Heart right ventricle (tissue), 16 donors: ENCODE measurements at regions not wholly inside any gene's neighbourhood (a gene's known extent, or its start where the extent isn't known, plus 50 kb on each side); places are given as distances from the start of the nearest gene placed in this dataset.

Experiments
- ATAC-seq, 8 donors: fragments of 200-7000 bp; cut with Tn5 transposase; one replicate each; pipeline ENCODE4 v1.9.1; 2020; ENCODE audit warnings: mild to moderate bottlenecking in 8 of 8, moderate library complexity in 8 of 8, moderate number of reproducible peaks in 1 of 8
- DNase-seq, 2 donors: peaks; one replicate each; pipeline ENCODE4 v3.0.0-alpha.2; 2020
- H3K27ac ChIP-seq, 10 donors: fragments of 200-600 bp; sonication (generic) in 2 of 10; one replicate each; pipeline versions ENCODE4 v1.5.0 to v1.8.0; 2020 to 2022; ENCODE audit warnings: mild to moderate bottlenecking in 3 of 10
- H3K27me3 ChIP-seq, 7 donors: fragments of 200-600 bp; one replicate each; pipeline ENCODE4 v1.8.0; 2021 to 2022; ENCODE audit warnings: mild to moderate bottlenecking in 2 of 7
- H3K36me3 ChIP-seq, 9 donors: fragments of 200-600 bp; sonication (generic) in 1 of 9; one replicate each; pipeline versions ENCODE4 v1.5.0 to v1.8.0; 2020 to 2022; ENCODE audit warnings: mild to moderate bottlenecking in 2 of 9
- H3K4me1 ChIP-seq, 9 donors: fragments of 200-600 bp; sonication (generic) in 1 of 9; one replicate each; pipeline versions ENCODE4 v1.5.0 to v1.8.0; 2020 to 2022; ENCODE audit warnings: mild to moderate bottlenecking in 4 of 9
- H3K4me3 ChIP-seq, 10 donors: fragments of 200-600 bp; sonication (generic) in 2 of 10; one replicate each; pipeline versions ENCODE4 v1.5.0 to v1.8.0; 2020 to 2022; ENCODE audit warnings: mild to moderate bottlenecking in 7 of 10, moderate library complexity in 2 of 10
- H3K9me3 ChIP-seq, 11 donors: fragments of 200-600 bp in 10 of 11; sonication (generic) in 2 of 11; one replicate each; pipeline versions ENCODE4 v1.5.0 to v1.8.0; 2013 to 2022; ENCODE audit warnings: mild to moderate bottlenecking in 2 of 11, control low read depth in 1 of 11, moderate library complexity in 1 of 11
- CTCF ChIP-seq, 9 donors: fragments of 200-600 bp; sonication (generic) in 2 of 9; IDR thresholded peaks; one replicate each; pipeline versions ENCODE4 v1.5.0 to v1.8.0; 2021 to 2022; ENCODE audit warnings: antibody characterized with exemption in 9 of 9, mild to moderate bottlenecking in 5 of 9, moderate library complexity in 1 of 9
- WGBS, 2 donors: extraction: QIAGEN DNeasy Blood & Tissue Kit; methylation state at CpG; one replicate each; pipeline ENCODE4 v1.1.7; 2013; ENCODE audit warnings: inconsistent platforms in 1 of 2; 5-methylcytosine and 5-hydroxymethylcytosine counted together
- intact Hi-C, 10 donors: fragments of 100-400 bp; cut with DNase I; formaldehyde crosslinking; loops; one replicate each; pipeline versions ENCODE4 v1.11.1 to v1.14.2; 2022
- donor health status: Arrhythmogenic right ventricular cardiomyopathy.
- donor health status: ischemic (EF 13 %, LVEDD 7.1; RV severe dilation, severe dysfunction).
- donor health status: healthy with polysubstance abuse.
- donor health status: DM: no; HTN: yes; CAD: no.
- donor health status: DM: no; HTN: no; CAD: no.
- donor health status: ischemic (EF 25% LVEDD 6.9; RV normal size, moderate dysfunction).
- donor health status: ischemic (EF 25% LVEDD 5.7; RV mildly dilated, moderate dysfunction).
- donor health status: healthy.
- donor health status: DM: yes; HTN: yes; CAD: no.
- donor health status: Ischemic cardiomyopathy.
- donor health status: ischemic (EF 35%, LVEDD 5.7; RV mildly dilated, moderate dysfunction).
- donor health status: nonischemic (EF 11% LVEDD 7.7; RV severe dilation, severe dysfunction).
- donor health status: DM: yes; HTN: yes; CAD: no.
- donor health status: PGD.
- donor health status: ischemic (EF 29% LVEDD 5.4; RV normal size, mild dysfunction).
- donor health status: nonischemic (EF 23%, LVEDD 6.1; RV moderate dilation, normal function).

DNA sequence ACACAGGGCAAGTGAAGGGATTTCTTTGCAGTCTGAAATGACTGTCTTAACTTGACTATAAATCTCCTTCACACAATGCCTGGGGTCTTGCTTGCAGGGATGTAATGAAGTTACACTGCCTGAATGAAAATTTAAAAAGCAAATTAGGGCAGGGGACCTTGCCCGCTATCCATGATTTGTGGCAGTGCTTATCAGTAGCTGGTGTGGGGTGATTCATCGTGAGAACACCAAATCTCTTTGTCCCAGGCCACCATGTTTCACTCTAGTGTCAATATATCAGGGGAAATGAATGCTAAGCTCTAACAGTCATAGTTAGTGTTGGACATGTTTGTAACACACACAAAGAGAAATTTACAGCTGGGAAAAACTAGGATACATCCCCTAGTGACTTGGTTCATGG lies 713.7 kb upstream of the EPHA7 start:
- intact Hi-C loops: no loop called here
- WGBS, 2 donors: 72 to 80% methylated on average over 2 of the region's 2 CpGs
- TF ChIP-seq CTCF (IDR thresholded peaks at IDR 0.05): no peak
- no peak overlapping the region for H3K4me3 ChIP-seq
- H3K27ac ChIP-seq: no peak overlapping the region
- no peaks in the 10 kb centered on the region for H3K27me3 ChIP-seq
- H3K4me1 ChIP-seq: no peaks in the 10 kb centered on the region
- H3K36me3 ChIP-seq: no peaks in the 10 kb centered on the region
- no peak for ATAC-seq
- no peaks in the 10 kb centered on the region for H3K9me3 ChIP-seq
- no peak for DNase-seq

DNA sequence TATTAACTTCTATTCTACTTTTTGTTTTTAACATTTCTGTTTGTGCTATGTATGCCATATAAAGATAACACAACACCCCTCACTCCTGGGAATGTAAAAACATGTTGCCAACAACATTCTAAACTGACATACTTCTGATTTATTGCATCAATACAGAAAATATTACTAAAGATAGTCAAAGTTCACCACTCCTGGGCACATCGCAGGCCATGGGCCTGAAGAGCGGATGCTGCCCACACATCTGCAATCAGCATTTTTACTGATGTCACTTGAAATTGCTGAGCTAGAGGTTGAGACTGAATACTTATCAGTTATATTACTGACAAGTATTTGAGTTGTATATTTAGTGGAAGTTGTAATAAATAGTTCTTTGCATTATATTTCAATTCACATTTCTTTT lies 711.9 kb upstream of the EPHA7 start:
- Histone ChIP-seq H3K36me3 (no peaks in the 10 kb centered on the region), H3K4me1 (no peaks in the 10 kb centered on the region), H3K9me3 (no peaks in the 10 kb centered on the region), H3K4me3 (no peak overlapping the region), H3K27ac (no peak overlapping the region), H3K27me3 (no peaks in the 10 kb centered on the region)
- ATAC-seq: no peak
- no peak for DNase-seq
- 81 to 86% methylated on average over 2 of the region's 2 CpGs for WGBS, 2 donors
- intact Hi-C loops: no loop called here
- no peak for TF ChIP-seq CTCF (IDR thresholded peaks at IDR 0.05)

DNA sequence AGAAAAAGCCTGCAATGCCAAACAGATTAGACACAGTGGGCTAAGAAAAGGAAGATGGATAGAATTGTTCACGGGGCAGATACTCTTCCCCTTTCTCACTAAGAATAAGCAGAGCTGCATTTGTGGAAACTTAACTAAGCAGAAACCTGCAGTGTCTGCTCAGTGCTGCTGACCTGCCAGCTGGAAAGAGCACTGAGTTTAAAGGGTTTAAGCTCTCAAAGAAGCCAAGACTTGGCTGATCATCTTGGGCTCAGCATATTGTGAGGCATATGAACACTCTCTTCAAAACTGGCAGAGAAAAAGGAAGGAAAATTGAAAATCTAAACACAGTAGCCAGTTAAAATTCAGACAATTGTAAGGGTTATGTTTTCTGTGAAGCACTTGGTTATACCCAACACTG lies 711.1 kb upstream of the EPHA7 start:
- no peaks in the 10 kb centered on the region for H3K4me1 ChIP-seq
- TF ChIP-seq CTCF (IDR thresholded peaks at IDR 0.05): no peak
- H3K27me3 ChIP-seq: no peaks in the 10 kb centered on the region
- WGBS, 2 donors: 13 to 20% methylated on average over 1 of the region's 1 CpG
- no peaks in the 10 kb centered on the region for H3K36me3 ChIP-seq
- H3K27ac ChIP-seq: no peak overlapping the region
- intact Hi-C loops: no loop called here
- no peak overlapping the region for H3K4me3 ChIP-seq
- no peaks in the 10 kb centered on the region for H3K9me3 ChIP-seq
- ATAC-seq (no peak), DNase-seq (no peak)

DNA sequence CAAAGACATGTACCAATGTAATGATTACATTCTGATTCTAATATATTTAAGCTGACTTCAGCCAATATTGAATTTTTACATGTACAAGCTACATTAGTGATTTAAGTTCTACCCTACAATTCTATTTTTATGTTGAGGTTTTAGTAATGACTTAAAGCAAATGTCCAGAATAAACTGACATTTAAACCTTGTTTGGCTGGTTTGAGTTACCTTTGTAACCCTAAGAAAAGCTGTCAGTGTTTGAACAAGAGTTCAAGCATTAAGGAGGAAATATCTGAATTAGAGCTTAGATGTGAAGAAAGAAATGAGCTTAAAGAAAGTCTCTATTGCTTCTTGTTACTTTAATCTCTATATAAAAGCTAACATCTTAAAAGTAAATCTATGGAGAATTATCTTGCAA lies 710.6 kb upstream of the EPHA7 start:
- ATAC-seq: no peak
- no peak overlapping the region for H3K4me3 ChIP-seq
- H3K36me3 ChIP-seq: no peaks in the 10 kb centered on the region
- intact Hi-C loops: no loop called here
- H3K9me3 ChIP-seq: no peaks in the 10 kb centered on the region
- no peak for DNase-seq
- H3K4me1 ChIP-seq: no peaks in the 10 kb centered on the region
- no peak for TF ChIP-seq CTCF (IDR thresholded peaks at IDR 0.05)
- no peak overlapping the region for H3K27ac ChIP-seq
- H3K27me3 ChIP-seq: no peaks in the 10 kb centered on the region

- H3K9me3 ChIP-seq: no peaks in the 10 kb centered on the region
- ATAC-seq: no peak
- WGBS, 2 donors: 60 to 65% methylated on average over 1 of the region's 1 CpG
- H3K27ac ChIP-seq: no peak overlapping the region
- no peak overlapping the region for H3K4me3 ChIP-seq
- H3K36me3 ChIP-seq: no peaks in the 10 kb centered on the region
- H3K4me1 ChIP-seq: no peaks in the 10 kb centered on the region
- intact Hi-C loops: no loop called here
- TF ChIP-seq CTCF (IDR thresholded peaks at IDR 0.05): no peak
- H3K27me3 ChIP-seq: no peaks in the 10 kb centered on the region
- DNase-seq: no peak
Measured at GRCh38 chr6:94127716-94128115, 708.4 kb upstream of the EPHA7 start.
